AG10803 (cell line): ENCODE measurements at regions not wholly inside any gene's neighbourhood (a gene's known extent, or its start where the extent isn't known, plus 50 kb on each side); places are given as distances from the start of the nearest gene placed in this dataset.

Experiments
- DNase-seq: peaks from one replicate; pipeline ENCODE4 v3.0.0; 2010; ENCODE audit warnings: low read depth
- H3K4me3 ChIP-seq: 2 replicates; pipeline ENCODE4 v1.5.1; 2011; ENCODE audit warnings: mild to moderate bottlenecking, low read length, control low read depth
- CTCF ChIP-seq: conservative IDR thresholded peaks from 2 replicates; pipeline ENCODE4 v1.5.1; 2011; ENCODE audit warnings: mild to moderate bottlenecking, low read length, control low read depth, inconsistent platforms

GRCh38 chr2:8016688-8017087, 665.2 kb upstream of the ID2 start:
- TF ChIP-seq CTCF, result no peak
- no peak for DNase-seq
- H3K4me3 ChIP-seq, result no peak overlapping the region

- no peak for DNase-seq
- no peak overlapping the region for H3K4me3 ChIP-seq
- no peak for TF ChIP-seq CTCF
Measured at GRCh38 chr2:8018956-8019355, 662.9 kb upstream of the ID2 start.

- TF ChIP-seq CTCF, result no peak
- no peak for DNase-seq
- no peak overlapping the region for H3K4me3 ChIP-seq
Measured at GRCh38 chr2:8019934-8020333, 661.9 kb upstream of the ID2 start.

GRCh38 chr2:8021921-8022320, 659.9 kb upstream of the ID2 start:
- DNase-seq, result no peak
- TF ChIP-seq CTCF, result no peak; the same call in 1 of the 2 replicates
- H3K4me3 ChIP-seq, result no peak overlapping the region

GRCh38 chr2:8022908-8023640, 658.8 kb upstream of the ID2 start:
- no peak for TF ChIP-seq CTCF
- no peak for DNase-seq
- H3K4me3 ChIP-seq, result no peak overlapping the region

GRCh38 chr2:8024506-8024905, 657.4 kb upstream of the ID2 start:
- no peak overlapping the region for H3K4me3 ChIP-seq
- TF ChIP-seq CTCF, result no peak
- no peak for DNase-seq

- TF ChIP-seq CTCF, result no peak
- DNase-seq, result no peak
- no peak overlapping the region for H3K4me3 ChIP-seq
Measured at GRCh38 chr2:8026381-8026780, 655.5 kb upstream of the ID2 start.
